ENCODE measurements at regions not wholly inside any gene's neighbourhood (a gene's known extent, or its start where the extent isn't known, plus 50 kb on each side); places are given as distances from the start of the nearest gene placed in this dataset.

- intact Hi-C loops (cut with DNase I), result loop anchor here (5.0 to 10.0 kb wide), 2 partner anchors 492 to 605 kb away; no protein-coding TSS in a partner anchor
Observed at GRCh38 chr1:239899747-239900146, 191.9 kb upstream of the FMN2 start.

GRCh38 chr1:239906394-239906793 is 185.3 kb upstream of the FMN2 start:
- H3K4me1 ChIP-seq, result no peaks in the 10 kb centered on the region
- no peak for DNase-seq
- no peaks in the 10 kb centered on the region for H3K9me3 ChIP-seq
- intact Hi-C loops (cut with DNase I), result no loop called here
- H3K27me3 ChIP-seq, result no peaks in the 10 kb centered on the region
- H3K36me3 ChIP-seq, result no peaks in the 10 kb centered on the region
- no peak for TF ChIP-seq CTCF (IDR thresholded peaks at IDR 0.05)
- no peak overlapping the region for H3K27ac ChIP-seq
- H3K4me3 ChIP-seq, result no peak overlapping the region
- H3K9ac ChIP-seq (ENCODE audit: low read depth in 2 of 2, low read length in 2 of 2), result no peak overlapping the region

More at GRCh38 chr1:239899747-239900146, 191.9 kb upstream of the FMN2 start:
- DNase-seq, result no peak
- Histone ChIP-seq H3K27ac (no peak overlapping the region), H3K36me3 (no peaks in the 10 kb centered on the region), H3K27me3 (no peaks in the 10 kb centered on the region), H3K9ac (ENCODE audit: low read depth in 2 of 2, low read length in 2 of 2) (no peak overlapping the region), H3K4me1 (no peaks in the 10 kb centered on the region), H3K9me3 (no peaks in the 10 kb centered on the region), H3K4me3 (no peak overlapping the region)
- no peak for TF ChIP-seq CTCF (IDR thresholded peaks at IDR 0.05)

GRCh38 chr1:239909898-239910297 is 181.8 kb upstream of the FMN2 start:
- H3K36me3 ChIP-seq, result no peaks in the 10 kb centered on the region
- H3K4me3 ChIP-seq, result no peak overlapping the region
- no peaks in the 10 kb centered on the region for H3K27me3 ChIP-seq
- H3K27ac ChIP-seq, result no peak overlapping the region
- no peaks in the 10 kb centered on the region for H3K9me3 ChIP-seq
- DNase-seq, result no peak
- no peaks in the 10 kb centered on the region for H3K4me1 ChIP-seq
- intact Hi-C loops (cut with DNase I), result no loop called here
- no peak for TF ChIP-seq CTCF (IDR thresholded peaks at IDR 0.05)
- H3K9ac ChIP-seq (ENCODE audit: low read depth in 2 of 2, low read length in 2 of 2), result no peak overlapping the region

- Histone ChIP-seq H3K36me3 (no peaks in the 10 kb centered on the region), H3K9ac (ENCODE audit: low read depth in 2 of 2, low read length in 2 of 2) (no peak overlapping the region), H3K4me1 (no peaks in the 10 kb centered on the region), H3K9me3 (no peaks in the 10 kb centered on the region), H3K27me3 (no peaks in the 10 kb centered on the region), H3K27ac (no peak overlapping the region), H3K4me3 (no peak overlapping the region)
- DNase-seq, result no peak
- TF ChIP-seq CTCF (IDR thresholded peaks at IDR 0.05), result no peak
- intact Hi-C loops (cut with DNase I), result no loop called here
Observed at GRCh38 chr1:239912471-239912870, 179.2 kb upstream of the FMN2 start.

- Histone ChIP-seq H3K4me3 (no peak overlapping the region), H3K9me3 (no peaks in the 10 kb centered on the region), H3K27me3 (no peaks in the 10 kb centered on the region), H3K9ac (ENCODE audit: low read depth in 2 of 2, low read length in 2 of 2) (no peak overlapping the region), H3K36me3 (no peaks in the 10 kb centered on the region), H3K4me1 (no peaks in the 10 kb centered on the region), H3K27ac (no peak overlapping the region)
- TF ChIP-seq CTCF (IDR thresholded peaks at IDR 0.05), result no peak
- intact Hi-C loops (cut with DNase I), result no loop called here
- no peak for DNase-seq
Observed at GRCh38 chr1:239913141-239913585, 178.5 kb upstream of the FMN2 start.

All from colonic mucosa (tissue), 4 donors.